Stimulated activated CD8-positive, alpha-beta memory T cell treated with anti-CD3 and anti-CD28 coated beads, Interleukin-15, amount 100 ng/mL, for 48 hours (primary cell): ENCODE measurements at regions not wholly inside any gene's neighbourhood (a gene's known extent, or its start where the extent isn't known, plus 50 kb on each side); places are given as distances from the start of the nearest gene placed in this dataset.

ENCODE experiments used
- DNase-seq, 2 donors: peaks; one replicate each; pipeline ENCODE4 v3.0.0-alpha.2; 2020; ENCODE audit warnings: low read depth in 2 of 2

DNA sequence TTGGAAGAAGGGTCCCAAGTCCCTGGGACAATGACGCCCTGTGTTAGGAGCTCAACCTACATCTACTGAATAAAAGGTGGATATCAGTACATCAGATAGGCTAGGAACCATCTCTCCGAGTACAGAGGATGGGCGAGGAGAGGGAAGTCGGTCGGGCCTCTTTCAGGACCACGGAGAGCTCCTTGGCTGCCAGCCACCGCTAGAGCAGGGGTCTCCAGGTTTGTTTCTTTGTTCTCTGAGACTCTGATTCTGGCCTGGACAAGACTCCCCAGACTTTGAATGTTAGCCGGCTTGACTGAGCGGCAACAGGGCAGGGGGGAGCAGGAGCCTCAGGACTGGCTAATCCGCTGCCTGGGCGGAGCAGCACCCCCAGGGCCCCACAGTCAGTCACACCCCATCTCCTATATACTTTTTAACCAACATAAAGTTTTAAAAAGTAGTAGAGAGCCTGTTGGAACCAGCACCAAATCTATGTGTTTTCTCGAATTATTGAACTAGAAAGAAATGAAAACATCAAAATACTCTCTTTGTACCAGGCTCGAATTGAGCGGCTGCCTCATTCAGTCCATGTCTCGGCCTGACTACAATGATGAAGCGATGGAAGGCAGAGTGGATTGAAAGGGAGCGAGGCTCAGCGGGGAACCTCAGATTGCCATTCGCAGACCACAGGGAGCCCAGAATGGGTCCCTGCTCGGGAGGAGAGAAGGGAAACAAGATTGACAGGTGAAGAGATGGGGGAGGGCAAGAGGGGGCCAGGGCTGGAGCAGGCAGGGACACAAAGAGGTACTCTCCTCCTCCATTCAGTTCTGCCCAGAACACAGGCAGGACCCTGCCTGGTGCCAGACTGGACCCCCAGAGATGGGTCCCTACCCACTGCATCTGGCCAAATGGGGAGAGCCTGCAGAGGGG is 131.6 kb downstream of the TPRA1 start:
- DNase-seq, result no peak

DNA sequence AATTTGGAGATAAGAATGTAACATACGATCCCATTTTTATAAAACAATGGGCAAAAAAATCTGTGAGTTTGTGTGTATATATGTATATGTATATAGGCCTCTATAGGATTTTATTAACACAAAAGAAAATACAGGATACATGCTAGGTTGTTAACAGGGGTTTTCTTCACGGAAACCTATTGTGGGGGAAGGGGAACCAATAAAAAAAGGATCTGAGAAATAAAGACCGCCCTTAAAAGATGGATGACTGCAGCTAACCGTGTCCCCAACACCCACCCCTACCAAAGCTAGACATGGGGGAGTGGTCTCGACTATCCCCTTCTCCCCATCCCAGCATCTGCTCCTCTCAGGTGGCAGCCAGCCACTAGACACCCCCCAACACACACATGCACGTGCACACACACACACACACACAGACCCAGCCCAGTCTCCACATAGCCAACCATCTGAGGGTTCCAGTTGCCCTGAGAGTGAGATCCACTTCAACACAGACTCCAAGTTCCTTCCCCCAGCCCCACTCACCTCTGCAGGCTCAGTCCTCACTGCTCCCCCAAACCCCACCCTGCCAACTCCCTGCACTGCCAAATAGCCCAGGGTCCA is 132.9 kb downstream of the TPRA1 start:
- no peak for DNase-seq

- DNase-seq, result peak in 1 of 2 donors; percentile 8
These were observed 133.4 kb downstream of the TPRA1 start for GRCh38 chr3:127457094-127457475.

DNA sequence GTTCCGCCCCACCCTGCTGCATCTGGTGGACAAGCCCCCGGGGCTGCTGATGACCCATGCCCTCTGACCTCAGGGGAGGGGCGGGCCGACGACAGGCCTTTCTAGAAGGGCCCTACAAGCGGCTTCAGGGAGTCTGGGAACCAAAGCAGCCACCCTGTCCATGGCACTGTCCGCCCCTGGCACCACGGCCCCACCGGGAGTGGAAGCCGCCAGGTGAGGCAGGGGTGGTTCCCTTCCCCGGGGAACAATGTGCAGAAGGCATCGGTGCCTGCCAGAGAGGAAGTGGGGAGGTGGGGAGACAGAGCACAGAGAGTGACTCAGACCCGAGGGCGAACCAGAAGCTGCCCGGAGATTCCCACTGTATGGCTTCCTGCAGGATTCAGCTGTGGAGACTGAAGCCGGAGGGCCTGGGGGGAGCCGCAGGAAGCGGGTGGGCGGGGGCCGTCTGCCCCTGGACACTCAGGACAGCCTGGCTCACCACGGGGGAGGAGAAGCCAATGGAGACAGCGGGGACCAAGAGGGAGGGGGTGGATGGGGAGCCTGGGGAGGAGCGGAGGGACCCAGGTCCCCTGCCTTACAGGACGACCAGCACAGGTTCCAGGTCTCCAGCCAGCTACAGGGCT is 134.0 kb downstream of the TPRA1 start:
- no peak for DNase-seq

GRCh38 chr3:127455541-127456450 is 134.7 kb downstream of the TPRA1 start:
- DNase-seq, result peak; percentile 50 to 65

GRCh38 chr3:127454968-127455367 is 135.6 kb downstream of the TPRA1 start:
- DNase-seq, result no peak

DNA sequence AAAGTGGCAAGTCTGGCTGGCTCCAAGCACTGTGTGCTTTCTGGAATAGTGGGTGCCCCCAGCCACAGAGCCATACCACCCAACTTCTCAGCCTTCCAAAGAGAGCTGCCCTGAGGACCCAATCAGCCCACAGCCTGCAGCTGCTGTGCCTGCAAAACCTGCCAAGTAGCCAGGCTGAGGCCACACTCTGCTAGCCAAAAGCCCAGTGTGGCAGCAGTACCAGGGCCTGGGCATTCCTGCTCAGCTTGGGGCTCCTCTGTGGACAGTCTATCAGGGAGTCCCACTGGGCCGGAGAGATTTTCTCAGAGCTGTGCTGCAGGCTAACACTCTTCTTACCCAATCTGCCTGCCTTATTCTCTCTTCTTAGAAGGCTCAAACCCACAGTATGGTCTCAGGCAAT is 136.5 kb downstream of the TPRA1 start:
- no peak for DNase-seq

- DNase-seq, result no peak
These were observed 138.2 kb downstream of the TPRA1 start for GRCh38 chr3:127452321-127452821.

DNA sequence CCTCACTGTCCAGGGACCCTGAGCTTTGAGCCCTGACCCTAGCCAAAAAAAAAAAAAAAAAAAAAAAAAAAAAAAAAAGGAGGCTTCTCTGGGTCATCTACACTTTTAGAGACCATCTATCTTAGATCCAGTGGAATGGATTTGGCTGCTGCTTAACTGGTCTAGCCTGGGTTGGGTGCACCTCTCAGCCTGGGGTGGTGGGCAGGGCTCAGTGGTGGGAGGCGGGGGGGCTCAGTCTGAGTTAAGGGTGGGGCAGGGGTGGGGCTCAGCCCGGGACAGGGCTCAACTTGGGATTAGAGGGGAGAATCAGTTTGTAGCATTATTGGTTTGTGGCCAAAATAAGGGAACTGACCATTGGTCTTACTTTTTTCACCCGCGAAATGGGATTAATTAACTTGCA is 139.2 kb downstream of the TPRA1 start:
- DNase-seq, result no peak

- DNase-seq, result no peak
These were observed 140.2 kb downstream of the TPRA1 start for GRCh38 chr3:127450331-127450730.

- DNase-seq, result no peak
These were observed 140.9 kb downstream of the TPRA1 start for GRCh38 chr3:127449486-127450212.

GRCh38 chr3:127448671-127449070 is 141.9 kb downstream of the TPRA1 start:
- no peak for DNase-seq

DNA sequence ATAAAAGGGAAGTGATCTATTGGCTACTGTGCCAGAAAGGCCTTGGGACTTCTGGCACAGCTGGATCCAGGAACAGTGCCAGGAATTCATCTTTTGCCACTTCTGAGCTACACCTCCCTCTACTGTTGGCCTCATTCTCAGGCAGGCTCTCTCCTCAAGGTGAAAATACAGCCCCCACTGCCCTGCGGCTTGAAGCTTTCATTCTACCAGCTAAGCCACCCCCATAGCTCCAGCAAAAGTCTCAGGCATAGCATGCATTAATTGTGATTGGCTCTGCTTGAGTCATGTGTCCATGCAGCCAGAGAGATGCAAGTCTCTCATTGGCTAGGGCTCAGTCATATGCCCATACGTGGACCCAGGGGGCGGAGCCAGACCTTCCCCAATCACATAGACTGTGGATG is 142.4 kb downstream of the TPRA1 start:
- no peak for DNase-seq

DNA sequence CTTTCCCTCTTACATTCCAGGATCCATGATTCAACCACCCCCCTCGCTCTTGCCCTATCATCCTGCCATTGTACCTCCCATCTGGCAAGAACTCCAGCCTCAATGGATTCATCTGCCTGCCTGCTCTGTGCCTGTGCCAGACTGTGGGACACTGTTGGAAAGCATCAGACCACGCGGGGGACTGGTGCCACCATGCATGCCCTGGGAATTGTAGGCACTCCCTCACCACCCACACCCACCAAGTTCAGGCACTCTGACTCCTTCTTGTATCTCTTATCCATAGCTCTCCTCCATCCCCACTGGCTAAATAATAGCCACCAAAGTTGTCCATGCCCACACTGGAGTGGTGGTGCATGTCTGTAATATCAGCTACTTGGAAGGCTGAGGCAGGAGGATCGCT is 143.8 kb downstream of the TPRA1 start:
- no peak for DNase-seq

DNA sequence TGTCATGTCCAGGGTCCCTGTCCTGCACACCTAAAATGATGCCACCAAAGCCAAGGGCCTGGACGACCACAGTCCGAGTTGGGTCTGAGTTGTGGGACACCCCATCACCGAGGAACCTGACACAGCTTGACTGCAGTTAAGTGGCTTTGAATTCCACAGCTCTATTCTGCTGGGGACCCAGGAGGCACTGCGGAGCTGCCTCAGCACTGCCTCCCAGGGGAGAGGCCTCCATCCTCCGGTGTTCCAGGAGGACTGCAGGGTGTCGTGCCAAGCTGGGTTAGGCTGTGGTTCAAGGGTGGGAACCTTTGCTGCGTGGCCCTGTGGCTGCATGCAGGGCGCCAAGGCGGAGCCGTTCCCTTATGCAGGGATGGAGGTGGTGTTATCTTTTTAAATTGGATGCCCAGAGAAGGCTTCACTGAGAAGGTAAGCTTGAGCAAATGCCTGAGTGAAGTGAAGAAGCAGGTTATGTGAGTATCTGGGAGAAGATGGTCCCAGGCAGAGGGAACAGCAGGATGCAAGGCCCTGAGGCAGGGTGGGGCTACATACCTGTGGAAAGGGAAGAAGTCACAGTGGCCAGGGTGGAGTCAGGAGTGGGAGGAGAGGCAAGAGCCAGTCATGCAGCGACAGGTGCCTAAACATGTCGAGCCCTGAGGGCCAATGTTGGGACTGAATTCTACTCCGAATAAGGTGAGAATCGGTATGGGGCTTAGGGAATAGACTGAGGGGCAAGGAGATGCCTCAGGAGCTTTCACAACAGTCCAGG is 144.8 kb downstream of the TPRA1 start:
- no peak for DNase-seq

GRCh38 chr3:127444761-127445160 is 145.8 kb downstream of the TPRA1 start:
- DNase-seq, result no peak

DNA sequence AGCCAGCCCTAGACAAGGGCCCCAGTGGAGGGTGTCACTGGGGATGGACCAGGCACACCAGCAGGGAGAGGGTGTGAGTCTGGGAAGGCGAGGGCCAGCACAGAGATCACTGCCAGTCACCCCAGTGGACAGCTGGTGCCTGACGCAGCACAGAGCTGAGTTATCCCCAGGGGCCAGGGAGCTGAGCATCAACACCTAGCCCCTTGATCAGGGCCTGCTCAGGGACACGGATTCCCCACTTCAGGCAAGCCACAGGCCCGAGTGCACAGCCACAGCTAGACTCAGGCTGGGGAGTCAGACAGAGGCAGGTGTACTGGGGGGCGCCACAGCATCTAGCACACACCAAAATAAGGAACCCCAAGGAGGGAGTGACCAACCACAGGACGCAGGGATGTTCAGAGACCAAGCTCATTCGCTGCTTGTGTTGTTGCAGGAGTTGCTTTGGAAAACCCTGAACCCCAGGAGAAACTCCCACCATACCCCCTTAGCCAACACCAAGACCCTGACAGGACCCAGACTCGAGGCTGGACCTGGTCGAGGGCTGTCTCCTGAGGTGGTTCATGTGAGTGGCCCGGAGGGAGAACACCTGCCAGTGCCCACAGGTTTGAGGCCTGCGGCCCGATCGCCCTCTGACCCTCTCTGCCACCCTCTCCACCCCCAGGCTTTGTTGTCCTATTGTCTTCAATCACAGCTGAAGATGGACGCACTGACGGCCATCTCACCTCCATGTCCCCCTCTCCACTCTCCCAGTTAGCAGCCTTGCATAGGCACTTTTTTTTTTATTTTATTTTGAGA is 146.8 kb downstream of the TPRA1 start:
- no peak for DNase-seq

- DNase-seq, result no peak
These were observed 148.0 kb downstream of the TPRA1 start for GRCh38 chr3:127442506-127442905.

DNA sequence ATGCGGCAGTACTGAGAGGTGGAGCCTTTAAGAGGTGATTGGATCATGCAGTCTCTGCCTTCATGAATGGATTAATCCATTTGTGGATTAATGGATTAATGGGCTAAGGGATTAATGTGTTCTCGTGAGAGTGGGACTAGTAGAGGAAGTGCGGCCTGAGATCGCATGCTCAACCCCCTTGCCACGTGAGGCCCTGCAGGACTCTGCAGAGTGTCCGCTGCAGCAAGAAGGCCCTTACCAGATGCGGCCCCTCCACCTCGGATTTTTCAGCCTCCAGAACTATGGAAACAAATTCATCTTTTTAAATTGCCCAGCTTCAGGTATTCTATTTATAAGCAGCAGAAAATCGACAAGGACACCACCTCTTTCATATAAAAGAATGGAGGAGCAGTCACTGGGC is 148.8 kb downstream of the TPRA1 start:
- no peak for DNase-seq
